ENCODE measurements at regions not wholly inside any gene's neighbourhood (a gene's known extent, or its start where the extent isn't known, plus 50 kb on each side); places are given as distances from the start of the nearest gene placed in this dataset.

- H4K5ac ChIP-seq (ENCODE audit: insufficient read length, low read depth, low read length) = no peak overlapping the region
- H2BK12ac ChIP-seq (ENCODE audit: insufficient read length, low read depth, low read length) = no peak overlapping the region
- no CpG with 5 or more reads among the region's 1 CpG for WGBS (ENCODE audit: extremely low coverage, insufficient read length, low lambda C conversion rate)
- H3K79me2 ChIP-seq (ENCODE audit: insufficient read depth, low read length) = no peaks in the 10 kb centered on the region
- no peaks in the 10 kb centered on the region for H3K79me1 ChIP-seq (ENCODE audit: insufficient read depth, low read depth, low read length, poor library complexity, severe bottlenecking)
- H2BK5ac ChIP-seq (ENCODE audit: insufficient read length, low read length) = no peak overlapping the region
- Mint-ChIP-seq H3K27ac (no peak overlapping the region), H3K36me3 (ENCODE audit: insufficient read depth in 1 of 3, low read depth in 3 of 3) (peaks cover 0 to 26% (median 4%) of the 10 kb centered on the region in 3 experiments; a peak in 4 of 7 replicates), H3K4me3 (no peak overlapping the region), H3K4me1 (no peaks in the 10 kb centered on the region), H3K27me3 (ENCODE audit: low read depth) (peaks cover 1% of the 10 kb centered on the region; the same call in 1 of the 2 replicates), H3K9me3 (peaks cover 2 to 7% of the 10 kb centered on the region in 2 experiments; a peak in 3 of 5 replicates)
- no peak overlapping the region for H3K14ac ChIP-seq (ENCODE audit: insufficient read depth, low read length)
- no peak for TF ChIP-seq CTCF (conservative IDR thresholded peaks at IDR 0.05)
- no peak overlapping the region for H3K56ac ChIP-seq (ENCODE audit: insufficient read length, low read depth, low read length)
- H4K91ac ChIP-seq (ENCODE audit: insufficient read length, low read depth, low read length) = no peak overlapping the region
- no peaks in the 10 kb centered on the region for H3K9me3 ChIP-seq (ENCODE audit: control insufficient read depth, low read depth, low read length)
- H3K9ac ChIP-seq (ENCODE audit: extremely low read depth, insufficient read length, low read length) = no peak overlapping the region
- H3K4me1 ChIP-seq (ENCODE audit: insufficient read depth, low read length) = no peaks in the 10 kb centered on the region
- no peaks in the 10 kb centered on the region for H3K23me2 ChIP-seq (ENCODE audit: insufficient read length, low read depth, low read length, poor library complexity, severe bottlenecking)
- H2AFZ ChIP-seq (ENCODE audit: low read length) = no peak overlapping the region
- DNase-seq = no peak
- no peak overlapping the region for H3K23ac ChIP-seq (ENCODE audit: insufficient read length, low read depth, low read length)
- no peak overlapping the region for H2BK20ac ChIP-seq (ENCODE audit: low read depth, low read length, poor library complexity, severe bottlenecking)
- H2BK15ac ChIP-seq (ENCODE audit: low read depth, low read length) = no peak overlapping the region
- no peaks in the 10 kb centered on the region for H4K20me1 ChIP-seq (ENCODE audit: control insufficient read depth, insufficient read depth, insufficient read length)
- no peak overlapping the region for H2BK120ac ChIP-seq (ENCODE audit: low read depth, low read length, poor library complexity, severe bottlenecking)
- no peaks in the 10 kb centered on the region for H3K27me3 ChIP-seq (ENCODE audit: insufficient read depth, low read length)
- H3K27ac ChIP-seq (ENCODE audit: insufficient read length, low read depth, low read length) = no peak overlapping the region
- no peak overlapping the region for H3T11ph ChIP-seq (ENCODE audit: low read length)
- no peak overlapping the region for H3K4ac ChIP-seq (ENCODE audit: low read depth, low read length)
- H3K4me2 ChIP-seq (ENCODE audit: insufficient read depth, insufficient read length, low read length) = no peak overlapping the region
- H3K18ac ChIP-seq (ENCODE audit: insufficient read length, low read depth, low read length) = no peak overlapping the region
- H2AK5ac ChIP-seq (ENCODE audit: insufficient read length, low read length) = no peak overlapping the region
- H4K8ac ChIP-seq (replicated peaks; ENCODE audit: insufficient read length, low read depth, low read length) = no peak overlapping the region
Measured at GRCh38 chr14:29123017-29123416, 356.4 kb downstream of the FOXG1 start.

Data from H9 (cell line).